ENCODE measurements at regions not wholly inside any gene's neighbourhood (a gene's known extent, or its start where the extent isn't known, plus 50 kb on each side); places are given as distances from the start of the nearest gene placed in this dataset.

DNA sequence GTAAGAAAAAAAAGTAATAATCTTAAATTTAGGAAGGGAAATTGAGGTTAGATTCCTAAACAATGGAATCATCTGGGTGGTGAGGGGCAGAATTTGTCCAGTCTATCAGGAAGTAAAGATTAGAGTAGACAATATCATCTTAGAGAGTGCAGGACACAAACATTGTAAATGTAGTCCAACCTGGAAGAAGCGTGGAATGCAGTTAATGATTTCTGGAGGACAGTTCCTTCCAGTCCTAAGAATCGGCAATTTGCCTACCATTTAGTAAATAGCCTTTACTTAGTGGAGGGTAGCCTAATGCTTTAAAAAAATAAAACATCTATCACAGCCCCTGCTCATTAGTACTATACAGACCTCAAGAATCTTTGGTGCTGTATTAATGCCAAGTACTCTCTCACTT lies 147.5 kb upstream of the TTC29 start:
- no peak for ATAC-seq
- no peaks in the 10 kb centered on the region for H3K9me3 ChIP-seq
- peaks cover 0 to 29% (median 2%) of the 10 kb centered on the region in 3 donors for H3K4me1 ChIP-seq
- H3K27me3 ChIP-seq, result no peaks in the 10 kb centered on the region
- TF ChIP-seq EP300 (IDR thresholded peaks at IDR 0.05), result no peak
- no peak for TF ChIP-seq POLR2A (IDR thresholded peaks at IDR 0.05)
- no peak for TF ChIP-seq POLR2AphosphoS5 (IDR thresholded peaks at IDR 0.05)
- TF ChIP-seq, protein P1, sequence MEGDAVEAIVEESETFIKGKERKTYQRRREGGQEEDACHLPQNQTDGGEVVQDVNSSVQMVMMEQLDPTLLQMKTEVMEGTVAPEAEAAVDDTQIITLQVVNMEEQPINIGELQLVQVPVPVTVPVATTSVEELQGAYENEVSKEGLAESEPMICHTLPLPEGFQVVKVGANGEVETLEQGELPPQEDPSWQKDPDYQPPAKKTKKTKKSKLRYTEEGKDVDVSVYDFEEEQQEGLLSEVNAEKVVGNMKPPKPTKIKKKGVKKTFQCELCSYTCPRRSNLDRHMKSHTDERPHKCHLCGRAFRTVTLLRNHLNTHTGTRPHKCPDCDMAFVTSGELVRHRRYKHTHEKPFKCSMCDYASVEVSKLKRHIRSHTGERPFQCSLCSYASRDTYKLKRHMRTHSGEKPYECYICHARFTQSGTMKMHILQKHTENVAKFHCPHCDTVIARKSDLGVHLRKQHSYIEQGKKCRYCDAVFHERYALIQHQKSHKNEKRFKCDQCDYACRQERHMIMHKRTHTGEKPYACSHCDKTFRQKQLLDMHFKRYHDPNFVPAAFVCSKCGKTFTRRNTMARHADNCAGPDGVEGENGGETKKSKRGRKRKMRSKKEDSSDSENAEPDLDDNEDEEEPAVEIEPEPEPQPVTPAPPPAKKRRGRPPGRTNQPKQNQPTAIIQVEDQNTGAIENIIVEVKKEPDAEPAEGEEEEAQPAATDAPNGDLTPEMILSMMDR (IDR thresholded peaks at IDR 0.05), result no peak
- H3K4me3 ChIP-seq, result no peak overlapping the region
- no peak overlapping the region for H3K27ac ChIP-seq
- WGBS, 2 donors (ENCODE audit: low coverage in 1 of 2), result 76 to 92% methylated on average over 2 of the region's 2 CpGs
- H3K36me3 ChIP-seq, result no peaks in the 10 kb centered on the region

DNA sequence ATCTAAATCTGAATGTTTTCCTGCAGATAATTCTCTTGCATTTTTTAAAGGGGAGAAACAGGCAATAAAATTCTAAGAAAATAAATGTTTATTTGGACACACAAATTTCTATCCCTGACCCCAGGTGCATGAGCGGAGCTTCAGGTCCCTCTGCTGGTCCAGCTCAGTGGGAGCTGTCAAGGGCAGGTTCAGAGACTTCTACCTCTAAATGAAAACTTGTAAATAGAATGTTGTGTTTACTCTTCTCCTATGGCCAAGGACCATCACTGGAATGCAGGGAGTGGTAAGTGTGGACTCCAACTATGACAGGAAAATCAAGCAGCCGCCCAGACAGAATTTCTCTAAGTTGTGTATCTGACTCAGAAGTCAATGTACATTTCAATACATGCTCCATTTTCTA lies 148.6 kb upstream of the TTC29 start:
- no peak overlapping the region for H3K4me3 ChIP-seq
- H3K36me3 ChIP-seq, result no peaks in the 10 kb centered on the region
- no peaks in the 10 kb centered on the region for H3K9me3 ChIP-seq
- H3K27ac ChIP-seq, result no peak overlapping the region
- no peak for ATAC-seq
- peaks cover 0 to 18% (median 2%) of the 10 kb centered on the region in 3 donors for H3K4me1 ChIP-seq
- 71 to 88% methylated on average over 2 of the region's 2 CpGs for WGBS, 2 donors (ENCODE audit: low coverage in 1 of 2)
- no peaks in the 10 kb centered on the region for H3K27me3 ChIP-seq
- TF ChIP-seq, protein P1 (IDR thresholded peaks at IDR 0.05), result peak in 1 of 4 experiments; percentile 17
- no peak for TF ChIP-seq POLR2AphosphoS5 (IDR thresholded peaks at IDR 0.05)

DNA sequence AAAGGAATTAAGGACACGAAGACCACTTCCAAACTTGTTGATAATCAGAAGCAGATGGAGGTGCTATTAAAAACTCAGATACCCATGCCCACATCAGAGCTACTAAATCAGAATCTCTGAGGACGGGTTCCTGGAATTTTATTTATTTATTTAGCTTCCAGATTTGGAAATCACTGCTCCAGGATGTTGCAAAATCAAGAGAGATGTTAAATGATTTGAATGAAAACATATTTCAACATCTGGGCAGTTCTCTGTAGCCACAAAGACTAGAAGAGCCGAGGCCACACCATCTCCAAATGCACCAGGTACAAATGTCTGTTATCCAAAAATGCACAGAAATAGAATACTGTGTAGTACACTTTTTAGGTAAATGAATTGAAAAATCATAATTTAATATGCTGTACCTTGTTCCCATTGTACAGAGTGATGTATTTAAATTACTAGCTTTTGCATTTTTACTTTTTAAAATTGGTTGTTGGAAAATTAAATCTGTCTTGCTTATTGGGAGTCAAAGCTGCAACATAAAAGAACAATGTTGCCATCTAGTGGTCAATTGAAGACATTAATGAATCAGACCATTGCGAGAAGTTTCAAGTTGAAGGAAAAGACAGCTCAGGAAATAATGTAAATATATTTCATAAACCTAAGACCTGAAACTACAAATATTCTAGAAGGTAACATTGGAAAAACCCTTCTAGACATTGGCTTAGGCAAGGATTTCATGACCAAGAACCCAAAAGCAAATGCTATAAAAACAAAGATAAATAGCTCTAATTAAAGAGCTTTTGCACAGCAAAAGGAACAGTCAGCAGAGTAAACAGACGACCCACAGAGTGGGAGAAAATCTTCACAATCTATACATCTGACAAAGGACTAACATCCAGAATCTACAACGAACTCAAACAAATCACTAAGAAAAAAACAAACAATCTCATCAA lies 151.3 kb upstream of the TTC29 start:
- peak; percentile 85 for ATAC-seq
- Histone ChIP-seq H3K4me1 (peaks cover 0 to 16% (median 2%) of the 10 kb centered on the region in 3 donors), H3K9me3 (no peaks in the 10 kb centered on the region), H3K27me3 (no peaks in the 10 kb centered on the region), H3K36me3 (no peaks in the 10 kb centered on the region), H3K4me3 (no peak overlapping the region), H3K27ac (no peak overlapping the region)
- TF ChIP-seq EP300 (IDR thresholded peaks at IDR 0.05), result no peak
- TF ChIP-seq, protein P1 (IDR thresholded peaks at IDR 0.05), result peak; percentile 69 to 80 (median 76)
- TF ChIP-seq POLR2A (IDR thresholded peaks at IDR 0.05), result no peak
- TF ChIP-seq POLR2AphosphoS5 (IDR thresholded peaks at IDR 0.05), result no peak
- WGBS, 2 donors (ENCODE audit: low coverage in 1 of 2), result 23 to 25% methylated on average over 6 of the region's 6 CpGs

DNA sequence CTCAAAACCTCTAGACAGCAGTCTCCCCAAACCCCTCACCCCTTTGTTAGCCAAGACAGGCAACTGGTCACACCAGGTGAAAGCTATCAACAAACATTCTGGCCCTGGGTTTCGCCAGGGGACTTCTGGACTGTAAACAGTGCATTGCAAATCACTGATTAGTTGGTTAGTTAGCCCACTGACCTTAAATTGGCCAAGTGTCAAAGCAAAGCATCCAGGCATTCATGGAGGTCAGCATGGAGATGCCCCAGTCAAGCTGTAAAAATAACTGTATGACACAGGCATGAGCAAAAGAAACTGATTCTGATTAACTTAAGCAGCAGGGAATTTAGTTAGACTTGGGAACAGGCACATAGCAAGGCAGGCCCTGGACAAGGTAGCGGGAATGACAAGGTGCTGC lies 156.0 kb upstream of the TTC29 start:
- 33 to 63% methylated on average over 2 of the region's 2 CpGs for WGBS, 2 donors (ENCODE audit: low coverage in 1 of 2)
- Histone ChIP-seq H3K36me3 (no peaks in the 10 kb centered on the region), H3K4me1 (peaks cover 0 to 24% (median 4%) of the 10 kb centered on the region in 3 donors), H3K27ac (no peak overlapping the region), H3K4me3 (no peak overlapping the region), H3K27me3 (no peaks in the 10 kb centered on the region), H3K9me3 (no peaks in the 10 kb centered on the region)
- no peak for TF ChIP-seq POLR2A (IDR thresholded peaks at IDR 0.05)
- TF ChIP-seq POLR2AphosphoS5 (IDR thresholded peaks at IDR 0.05), result no peak
- TF ChIP-seq EP300 (IDR thresholded peaks at IDR 0.05), result no peak
- TF ChIP-seq, protein P1 (IDR thresholded peaks at IDR 0.05), result no peak
- no peak for ATAC-seq

DNA sequence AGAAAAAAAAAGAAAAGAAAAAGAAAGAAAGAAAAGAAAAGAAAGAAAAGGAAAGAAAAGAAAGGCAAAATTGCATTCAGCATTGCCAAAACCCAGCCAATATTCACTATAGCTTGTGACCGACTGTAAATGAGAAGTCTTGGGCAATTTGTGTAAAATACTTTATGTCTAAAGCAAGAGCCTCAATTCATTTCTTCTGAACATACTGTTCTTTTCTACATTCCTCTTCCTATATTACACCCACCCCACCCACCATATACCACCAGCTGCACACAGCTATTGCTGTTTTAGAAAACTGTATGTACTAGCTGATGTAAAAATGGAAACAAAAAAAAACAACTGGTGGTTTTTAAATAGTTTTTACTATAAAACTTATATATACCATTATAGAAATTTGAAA lies 156.9 kb upstream of the TTC29 start:
- Histone ChIP-seq H3K4me1 (peaks cover 0 to 15% (median 2%) of the 10 kb centered on the region in 3 donors), H3K27ac (no peak overlapping the region), H3K9me3 (no peaks in the 10 kb centered on the region), H3K36me3 (no peaks in the 10 kb centered on the region), H3K4me3 (no peak overlapping the region), H3K27me3 (no peaks in the 10 kb centered on the region)
- no peak for ATAC-seq
- 100% methylated on average over 1 of the region's 1 CpG; no CpG with 5 or more reads in 1 of the 2 donors for WGBS, 2 donors (ENCODE audit: low coverage in 1 of 2)
- TF ChIP-seq POLR2AphosphoS5 (IDR thresholded peaks at IDR 0.05) (no peak), POLR2A (IDR thresholded peaks at IDR 0.05) (no peak), EP300 (IDR thresholded peaks at IDR 0.05) (no peak)
- TF ChIP-seq, protein P1 (IDR thresholded peaks at IDR 0.05), result no peak
